Esophagus muscularis mucosa (tissue), 4 donors: ENCODE measurements at regions not wholly inside any gene's neighbourhood (a gene's known extent, or its start where the extent isn't known, plus 50 kb on each side); places are given as distances from the start of the nearest gene placed in this dataset.

Experiments used
- CTCF ChIP-seq, 3 experiments: fragments of 200-600 bp in 2 of 3; fragments of 450-650 bp in 1 of 3; sonication (generic) in 2 of 3; IDR thresholded peaks; one replicate each; pipeline ENCODE4 v1.5.1; 2017 to 2019; ENCODE audit warnings: antibody characterized with exemption in 3 of 3, mild to moderate bottlenecking in 2 of 3, moderate library complexity in 1 of 3
- EP300 ChIP-seq: sonication (generic); formaldehyde crosslinking; IDR thresholded peaks from one replicate; pipeline ENCODE4 v1.6.1; 2017; ENCODE audit warnings: antibody characterized with exemption
- POLR2AphosphoS5 ChIP-seq, 2 donors: sonication (generic); formaldehyde crosslinking; IDR thresholded peaks; one replicate each; pipeline ENCODE4 v1.6.1; 2017; ENCODE audit warnings: antibody characterized with exemption in 2 of 2

GRCh38 chr22:27507111-27507611 is 294.4 kb downstream of the MN1 start:
- TF ChIP-seq CTCF (IDR thresholded peaks at IDR 0.05), result no peak
- TF ChIP-seq EP300, result no peak
- TF ChIP-seq POLR2AphosphoS5 (IDR thresholded peaks at IDR 0.05), result no peak
